BE2C (cell line): ENCODE measurements at regions not wholly inside any gene's neighbourhood (a gene's known extent, or its start where the extent isn't known, plus 50 kb on each side); places are given as distances from the start of the nearest gene placed in this dataset.

Experiments used
- DNase-seq: peaks from one replicate; pipeline ENCODE4 v3.0.0-alpha.2; 2020
- H3K27me3 ChIP-seq: fragments of 250-450 bp; sonication (Bioruptor Pico); 2 replicates; pipeline ENCODE4 v1.5.1; 2020; ENCODE audit warnings: mild to moderate bottlenecking
- H3K36me3 ChIP-seq: fragments of 250-450 bp; sonication (Bioruptor Pico); 2 replicates; pipeline ENCODE4 v1.5.1; 2020; ENCODE audit warnings: mild to moderate bottlenecking
- H3K4me1 ChIP-seq: fragments of 250-450 bp; sonication (Bioruptor Pico); 2 replicates; pipeline ENCODE4 v1.5.1; 2020
- H3K4me3 ChIP-seq: 2 replicates; pipeline ENCODE4 v1.5.1; 2011; ENCODE audit warnings: low read depth, low read length
- H3K9me3 ChIP-seq: fragments of 250-450 bp; sonication (Bioruptor Pico); 2 replicates; pipeline ENCODE4 v1.5.1; 2020
- TF ChIP-seq, protein P1 (sequence below): IDR thresholded peaks from 2 replicates; pipeline ENCODE4 v1.5.1; 2012; ENCODE audit warnings: mild to moderate bottlenecking, low read depth, low read length

GRCh38 chr3:64377942-64378341, 152.7 kb upstream of the PRICKLE2 start:
- Histone ChIP-seq H3K4me1 (no peaks in the 10 kb centered on the region), H3K36me3 (no peaks in the 10 kb centered on the region), H3K27me3 (no peaks in the 10 kb centered on the region), H3K4me3 (no peak overlapping the region), H3K9me3 (no peaks in the 10 kb centered on the region)
- TF ChIP-seq, protein P1, sequence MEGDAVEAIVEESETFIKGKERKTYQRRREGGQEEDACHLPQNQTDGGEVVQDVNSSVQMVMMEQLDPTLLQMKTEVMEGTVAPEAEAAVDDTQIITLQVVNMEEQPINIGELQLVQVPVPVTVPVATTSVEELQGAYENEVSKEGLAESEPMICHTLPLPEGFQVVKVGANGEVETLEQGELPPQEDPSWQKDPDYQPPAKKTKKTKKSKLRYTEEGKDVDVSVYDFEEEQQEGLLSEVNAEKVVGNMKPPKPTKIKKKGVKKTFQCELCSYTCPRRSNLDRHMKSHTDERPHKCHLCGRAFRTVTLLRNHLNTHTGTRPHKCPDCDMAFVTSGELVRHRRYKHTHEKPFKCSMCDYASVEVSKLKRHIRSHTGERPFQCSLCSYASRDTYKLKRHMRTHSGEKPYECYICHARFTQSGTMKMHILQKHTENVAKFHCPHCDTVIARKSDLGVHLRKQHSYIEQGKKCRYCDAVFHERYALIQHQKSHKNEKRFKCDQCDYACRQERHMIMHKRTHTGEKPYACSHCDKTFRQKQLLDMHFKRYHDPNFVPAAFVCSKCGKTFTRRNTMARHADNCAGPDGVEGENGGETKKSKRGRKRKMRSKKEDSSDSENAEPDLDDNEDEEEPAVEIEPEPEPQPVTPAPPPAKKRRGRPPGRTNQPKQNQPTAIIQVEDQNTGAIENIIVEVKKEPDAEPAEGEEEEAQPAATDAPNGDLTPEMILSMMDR, result no peak
- no peak for DNase-seq

GRCh38 chr3:64375737-64376136, 150.5 kb upstream of the PRICKLE2 start:
- Histone ChIP-seq H3K9me3 (no peaks in the 10 kb centered on the region), H3K4me3 (no peak overlapping the region), H3K36me3 (no peaks in the 10 kb centered on the region), H3K27me3 (no peaks in the 10 kb centered on the region), H3K4me1 (no peaks in the 10 kb centered on the region)
- DNase-seq, result no peak
- TF ChIP-seq, protein P1, result no peak

GRCh38 chr3:64369390-64369789, 144.1 kb upstream of the PRICKLE2 start:
- Histone ChIP-seq H3K9me3 (no peaks in the 10 kb centered on the region), H3K4me1 (no peaks in the 10 kb centered on the region), H3K27me3 (no peaks in the 10 kb centered on the region), H3K4me3 (no peak overlapping the region), H3K36me3 (no peaks in the 10 kb centered on the region)
- no peak for DNase-seq
- TF ChIP-seq, protein P1, result no peak

DNA sequence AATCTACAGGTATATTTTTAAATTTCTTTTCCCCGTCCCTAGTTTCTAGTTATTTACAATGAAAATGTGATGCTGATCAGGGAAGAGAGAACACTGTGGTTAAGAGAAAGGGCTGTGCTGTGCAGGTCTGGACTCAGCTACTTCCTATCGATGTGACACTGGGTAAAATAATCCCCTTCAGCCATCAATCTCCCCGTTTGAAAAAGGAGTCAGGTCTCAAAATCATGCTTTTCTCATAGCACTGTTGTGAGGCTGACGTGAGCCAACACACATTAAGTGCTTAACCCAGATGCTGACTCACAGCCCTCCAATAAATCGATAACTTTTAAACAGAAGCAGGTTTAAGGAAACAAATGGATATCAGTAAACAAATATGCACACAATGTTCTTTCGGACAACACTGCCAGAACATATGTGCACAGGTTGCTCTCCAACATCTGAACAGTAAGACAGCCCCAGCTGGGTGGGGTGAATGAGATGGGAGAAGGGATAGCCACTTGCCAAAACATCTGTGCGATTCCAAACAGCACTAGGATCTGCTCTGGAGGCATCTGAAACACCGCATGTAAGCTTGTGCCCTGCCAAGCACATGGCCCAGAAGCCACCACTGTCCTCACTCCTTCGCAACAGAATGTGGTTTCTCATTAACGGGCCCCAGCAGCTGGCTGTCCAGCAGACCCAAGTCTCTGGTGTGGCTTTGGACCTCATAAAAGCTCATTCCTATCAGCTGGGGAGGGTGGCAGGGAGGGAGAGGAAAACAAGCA, 143.2 kb upstream of the PRICKLE2 start:
- TF ChIP-seq, protein P1, result no peak
- Histone ChIP-seq H3K4me3 (no peak overlapping the region), H3K36me3 (no peaks in the 10 kb centered on the region), H3K9me3 (no peaks in the 10 kb centered on the region), H3K4me1 (no peaks in the 10 kb centered on the region), H3K27me3 (no peaks in the 10 kb centered on the region)
- no peak for DNase-seq

- TF ChIP-seq, protein P1, result no peak
- Histone ChIP-seq H3K27me3 (no peaks in the 10 kb centered on the region), H3K9me3 (no peaks in the 10 kb centered on the region), H3K4me3 (no peak overlapping the region), H3K4me1 (no peaks in the 10 kb centered on the region), H3K36me3 (no peaks in the 10 kb centered on the region)
- DNase-seq, result no peak
Measured at GRCh38 chr3:64365877-64366276, 140.6 kb upstream of the PRICKLE2 start.

DNA sequence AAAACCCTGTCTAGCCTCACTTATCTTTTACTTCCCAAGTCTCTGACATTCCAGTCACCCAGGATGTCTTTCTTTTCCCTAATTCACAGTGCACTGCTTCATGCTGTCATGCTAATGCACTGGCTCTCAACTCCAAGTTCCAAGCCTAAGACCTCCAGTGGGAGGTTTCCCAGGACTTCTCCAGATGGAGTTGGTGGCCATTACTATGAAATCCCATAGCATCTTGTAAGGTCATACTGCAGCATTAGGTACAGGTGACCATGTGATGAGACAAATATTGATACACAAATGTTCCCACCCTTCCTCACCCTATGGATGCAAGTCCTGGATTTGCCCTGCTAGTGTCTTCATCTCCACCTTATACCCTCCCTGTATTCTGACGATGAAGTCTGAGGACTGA, 138.6 kb upstream of the PRICKLE2 start:
- no peak for DNase-seq
- no peaks in the 10 kb centered on the region for H3K9me3 ChIP-seq
- no peak overlapping the region for H3K4me3 ChIP-seq
- H3K36me3 ChIP-seq, result no peaks in the 10 kb centered on the region
- no peaks in the 10 kb centered on the region for H3K4me1 ChIP-seq
- H3K27me3 ChIP-seq, result no peaks in the 10 kb centered on the region
- TF ChIP-seq, protein P1, result no peak
